HL-60/S4 treated with retinoic acid at 250 ng/mL for 4 days and 3 days (cell line): ENCODE measurements at regions not wholly inside any gene's neighbourhood (a gene's known extent, or its start where the extent isn't known, plus 50 kb on each side); places are given as distances from the start of the nearest gene placed in this dataset.

Experiments
- in situ Hi-C: fragments of 300-500 bp; cut with MboI; formaldehyde crosslinking; loops from 2 replicates; pipeline ENCODE4 v1.7.0; 2022; ENCODE audit warnings: low sequenced_read_pairs

GRCh38 chr13:76715075-76715474 lies 171.1 kb downstream of the KCTD12 start:
- in situ Hi-C loops = no loop called here

GRCh38 chr13:76713280-76713679 lies 172.9 kb downstream of the KCTD12 start:
- in situ Hi-C loops = no loop called here

GRCh38 chr13:76711550-76712182 lies 174.5 kb downstream of the KCTD12 start:
- in situ Hi-C loops = no loop called here

GRCh38 chr13:76709851-76710250 lies 176.4 kb downstream of the KCTD12 start:
- in situ Hi-C loops = no loop called here

- in situ Hi-C loops = no loop called here
Observed at GRCh38 chr13:76708138-76708688, 178.0 kb downstream of the KCTD12 start.

- in situ Hi-C loops = no loop called here
Observed at GRCh38 chr13:76707360-76707759, 178.8 kb downstream of the KCTD12 start.

- in situ Hi-C loops = no loop called here
Observed at GRCh38 chr13:76703621-76704288, 182.4 kb downstream of the KCTD12 start.

GRCh38 chr13:76703216-76703615 lies 183.0 kb downstream of the KCTD12 start:
- in situ Hi-C loops = no loop called here

GRCh38 chr13:76697288-76697687 lies 188.9 kb downstream of the KCTD12 start:
- in situ Hi-C loops = no loop called here

GRCh38 chr13:76696370-76696769 lies 189.8 kb downstream of the KCTD12 start:
- in situ Hi-C loops = no loop called here

GRCh38 chr13:76693086-76693485 lies 193.1 kb downstream of the KCTD12 start:
- in situ Hi-C loops = no loop called here

- in situ Hi-C loops = no loop called here
Observed at GRCh38 chr13:76692346-76692745, 193.9 kb downstream of the KCTD12 start.

GRCh38 chr13:76690611-76691010 lies 195.6 kb downstream of the KCTD12 start:
- in situ Hi-C loops = no loop called here

GRCh38 chr13:76687467-76687866 lies 198.7 kb downstream of the KCTD12 start:
- in situ Hi-C loops = no loop called here

GRCh38 chr13:76685938-76686337 lies 200.3 kb downstream of the KCTD12 start:
- in situ Hi-C loops = no loop called here

- in situ Hi-C loops = no loop called here
Observed at GRCh38 chr13:76684336-76684735, 201.9 kb downstream of the KCTD12 start.

GRCh38 chr13:76683854-76684253 lies 202.4 kb downstream of the KCTD12 start:
- in situ Hi-C loops = no loop called here

- in situ Hi-C loops = no loop called here
Observed at GRCh38 chr13:76683168-76683567, 203.0 kb downstream of the KCTD12 start.

- in situ Hi-C loops = no loop called here
Observed at GRCh38 chr13:76680112-76680511, 206.1 kb downstream of the KCTD12 start.

- in situ Hi-C loops = no loop called here
Observed at GRCh38 chr13:76677043-76677442, 209.2 kb downstream of the KCTD12 start.

- in situ Hi-C loops = no loop called here
Observed at GRCh38 chr13:76672420-76672819, 213.8 kb downstream of the KCTD12 start.

- in situ Hi-C loops = no loop called here
Observed at GRCh38 chr13:76668716-76669115, 217.5 kb downstream of the KCTD12 start.
